ENCODE measurements at regions not wholly inside any gene's neighbourhood (a gene's known extent, or its start where the extent isn't known, plus 50 kb on each side); places are given as distances from the start of the nearest gene placed in this dataset.

GRCh38 chr3:80770106-80771074 lies 991.1 kb downstream of the GBE1 start:
- Histone ChIP-seq H3K9me3 (ENCODE audit: control insufficient read depth in 4 of 4, low read length in 3 of 4) (no peaks in the 10 kb centered on the region), H3K4me3 (ENCODE audit: low read depth in 1 of 3, low read length in 3 of 3) (no peak overlapping the region), H3K4me1 (ENCODE audit: control insufficient read depth in 4 of 4, insufficient read depth in 4 of 4, low read length in 3 of 4) (no peaks in the 10 kb centered on the region), H3K27ac (ENCODE audit: low read depth in 1 of 2, low read length in 2 of 2) (no peak overlapping the region), H3K36me3 (ENCODE audit: control insufficient read depth in 4 of 4, insufficient read depth in 3 of 4, low read depth in 1 of 4, low read length in 3 of 4) (no peaks in the 10 kb centered on the region), H3K9ac (ENCODE audit: low read depth in 1 of 2, low read length in 2 of 2) (no peak overlapping the region), H3K27me3 (ENCODE audit: control insufficient read depth in 4 of 4, insufficient read depth in 4 of 4, low read length in 3 of 4) (no peaks in the 10 kb centered on the region)
- TF ChIP-seq RXRA (IDR thresholded peaks at IDR 0.05) (no peak), RAD21 (IDR thresholded peaks at IDR 0.05) (no peak), SP1 (IDR thresholded peaks at IDR 0.05) (no peak), NR2F2 (IDR thresholded peaks at IDR 0.05) (no peak), JUND (IDR thresholded peaks at IDR 0.05) (no peak), GABPA (IDR thresholded peaks at IDR 0.05 in 1 of 2, conservative IDR thresholded peaks at IDR 0.05 in 1 of 2) (no peak)
- TF ChIP-seq, protein P1, sequence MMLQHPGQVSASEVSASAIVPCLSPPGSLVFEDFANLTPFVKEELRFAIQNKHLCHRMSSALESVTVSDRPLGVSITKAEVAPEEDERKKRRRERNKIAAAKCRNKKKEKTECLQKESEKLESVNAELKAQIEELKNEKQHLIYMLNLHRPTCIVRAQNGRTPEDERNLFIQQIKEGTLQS (IDR thresholded peaks at IDR 0.05): no peak
- DNase-seq (ENCODE audit: low spot score): no peak
- 82% methylated on average over 49 of the region's 61 CpGs for WGBS

DNA sequence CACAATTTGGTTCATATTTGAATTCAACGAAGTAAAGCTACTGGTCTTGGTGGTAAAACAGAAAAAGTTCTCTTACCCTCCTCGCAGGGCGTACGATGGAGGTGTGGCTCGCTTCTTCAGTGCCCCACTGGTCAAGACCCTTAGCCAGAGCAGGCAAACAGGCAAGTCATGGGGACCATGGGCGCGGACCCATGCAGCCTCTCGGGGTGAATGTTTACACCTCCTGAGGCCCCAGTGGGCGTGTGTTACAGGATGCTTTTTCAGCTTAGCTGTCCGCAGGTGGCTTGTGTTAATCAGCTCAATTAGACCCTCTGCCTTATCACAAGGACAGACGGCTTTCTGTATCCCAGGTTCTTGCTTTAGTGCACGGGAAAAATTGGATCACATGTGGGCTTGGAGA lies 991.8 kb downstream of the GBE1 start:
- no peak overlapping the region for H3K27ac ChIP-seq (ENCODE audit: low read depth in 1 of 2, low read length in 2 of 2)
- no peak overlapping the region for H3K9ac ChIP-seq (ENCODE audit: low read depth in 1 of 2, low read length in 2 of 2)
- no peaks in the 10 kb centered on the region for H3K4me1 ChIP-seq (ENCODE audit: control insufficient read depth in 4 of 4, insufficient read depth in 4 of 4, low read length in 3 of 4)
- DNase-seq (ENCODE audit: low spot score): no peak
- no peaks in the 10 kb centered on the region for H3K9me3 ChIP-seq (ENCODE audit: control insufficient read depth in 4 of 4, low read length in 3 of 4)
- no peak for TF ChIP-seq REST (IDR thresholded peaks at IDR 0.05)
- no peak for TF ChIP-seq JUND (IDR thresholded peaks at IDR 0.05)
- TF ChIP-seq CTCF (IDR thresholded peaks at IDR 0.05; ENCODE audit: low read depth, low read length, missing input control): no peak
- no peak for TF ChIP-seq TAF1 (conservative IDR thresholded peaks at IDR 0.05)
- no peak for TF ChIP-seq EGR1 (IDR thresholded peaks at IDR 0.05; ENCODE audit: low read depth in 2 of 2)
- TF ChIP-seq, protein P2, sequence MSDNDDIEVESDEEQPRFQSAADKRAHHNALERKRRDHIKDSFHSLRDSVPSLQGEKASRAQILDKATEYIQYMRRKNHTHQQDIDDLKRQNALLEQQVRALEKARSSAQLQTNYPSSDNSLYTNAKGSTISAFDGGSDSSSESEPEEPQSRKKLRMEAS (IDR thresholded peaks at IDR 0.05): no peak
- no peak for TF ChIP-seq SP1 (IDR thresholded peaks at IDR 0.05)
- TF ChIP-seq HNF4G (IDR thresholded peaks at IDR 0.05): no peak
- no peak for TF ChIP-seq FOXA2 (IDR thresholded peaks at IDR 0.05)
- TF ChIP-seq HNF4A (conservative IDR thresholded peaks at IDR 0.05): no peak
- no peak for TF ChIP-seq RXRA (IDR thresholded peaks at IDR 0.05)
- TF ChIP-seq NR2F2 (IDR thresholded peaks at IDR 0.05): no peak
- H3K27me3 ChIP-seq (ENCODE audit: control insufficient read depth in 4 of 4, insufficient read depth in 4 of 4, low read length in 3 of 4): no peaks in the 10 kb centered on the region
- no peaks in the 10 kb centered on the region for H3K36me3 ChIP-seq (ENCODE audit: control insufficient read depth in 4 of 4, insufficient read depth in 3 of 4, low read depth in 1 of 4, low read length in 3 of 4)
- H3K4me3 ChIP-seq (ENCODE audit: low read depth in 1 of 3, low read length in 3 of 3): no peak overlapping the region
- WGBS: 84% methylated on average over 12 of the region's 12 CpGs
